Parathyroid adenoma (tissue), 2 donors: ENCODE measurements at regions not wholly inside any gene's neighbourhood (a gene's known extent, or its start where the extent isn't known, plus 50 kb on each side); places are given as distances from the start of the nearest gene placed in this dataset.

ENCODE experiments used
- H2AFZ ChIP-seq: fragments of 300-600 bp; sonication (generic); one replicate; pipeline ENCODE4 v1.7.0; 2017; ENCODE audit warnings: antibody characterized with exemption, mild to moderate bottlenecking
- H3K27ac ChIP-seq: fragments of 300-600 bp; sonication (generic); one replicate; pipeline ENCODE4 v1.7.0; 2017
- H3K27me3 ChIP-seq: fragments of 300-600 bp; sonication (generic); one replicate; pipeline ENCODE4 v1.7.0; 2017; ENCODE audit warnings: low read length; ENCODE audit not compliant: control insufficient read depth, insufficient read depth
- H3K36me3 ChIP-seq: fragments of 300-600 bp; sonication (generic); one replicate; pipeline ENCODE4 v1.7.0; 2017; ENCODE audit warnings: low read length; ENCODE audit not compliant: control insufficient read depth, insufficient read depth
- H3K4me1 ChIP-seq: fragments of 300-600 bp; sonication (generic); one replicate; pipeline ENCODE4 v1.7.0; 2017; ENCODE audit warnings: control low read depth
- H3K4me2 ChIP-seq: fragments of 300-600 bp; sonication (generic); one replicate; pipeline ENCODE4 v1.7.0; 2017; ENCODE audit warnings: low read length
- H3K4me3 ChIP-seq: fragments of 300-600 bp; sonication (generic); one replicate; pipeline ENCODE4 v1.7.0; 2017; ENCODE audit warnings: low read depth, low read length
- H3K79me2 ChIP-seq: fragments of 300-600 bp; sonication (generic); one replicate; pipeline ENCODE4 v1.7.0; 2017; ENCODE audit warnings: control low read depth
- H3K9ac ChIP-seq: fragments of 300-600 bp; sonication (generic); one replicate; pipeline ENCODE4 v1.7.0; 2017; ENCODE audit warnings: mild to moderate bottlenecking
- H3K9me3 ChIP-seq: fragments of 300-600 bp; sonication (generic); one replicate; pipeline ENCODE4 v1.7.0; 2017; ENCODE audit warnings: low read length; ENCODE audit not compliant: control insufficient read depth
- CTCF ChIP-seq: fragments of 300-600 bp; sonication (generic); IDR thresholded peaks from one replicate; pipeline ENCODE4 v1.7.0; 2017; ENCODE audit warnings: antibody characterized with exemption, mild to moderate bottlenecking
- donor health status: primary hyperparathyroidism.

GRCh38 chr12:94037444-94037843 is 110.9 kb upstream of the PLXNC1 start:
- Histone ChIP-seq H3K9me3 (no peaks in the 10 kb centered on the region), H2AFZ (no peak overlapping the region), H3K4me1 (no peaks in the 10 kb centered on the region), H3K9ac (no peak overlapping the region), H3K27ac (no peak overlapping the region), H3K36me3 (no peaks in the 10 kb centered on the region), H3K4me2 (no peak overlapping the region), H3K27me3 (no peaks in the 10 kb centered on the region), H3K79me2 (no peaks in the 10 kb centered on the region), H3K4me3 (no peak overlapping the region)
- no peak for TF ChIP-seq CTCF

GRCh38 chr12:94038605-94039004 is 109.8 kb upstream of the PLXNC1 start:
- Histone ChIP-seq H3K27me3 (no peaks in the 10 kb centered on the region), H2AFZ (no peak overlapping the region), H3K4me2 (no peak overlapping the region), H3K36me3 (no peaks in the 10 kb centered on the region), H3K4me3 (no peak overlapping the region), H3K79me2 (no peaks in the 10 kb centered on the region), H3K27ac (no peak overlapping the region), H3K4me1 (no peaks in the 10 kb centered on the region), H3K9ac (no peak overlapping the region), H3K9me3 (no peaks in the 10 kb centered on the region)
- no peak for TF ChIP-seq CTCF

DNA sequence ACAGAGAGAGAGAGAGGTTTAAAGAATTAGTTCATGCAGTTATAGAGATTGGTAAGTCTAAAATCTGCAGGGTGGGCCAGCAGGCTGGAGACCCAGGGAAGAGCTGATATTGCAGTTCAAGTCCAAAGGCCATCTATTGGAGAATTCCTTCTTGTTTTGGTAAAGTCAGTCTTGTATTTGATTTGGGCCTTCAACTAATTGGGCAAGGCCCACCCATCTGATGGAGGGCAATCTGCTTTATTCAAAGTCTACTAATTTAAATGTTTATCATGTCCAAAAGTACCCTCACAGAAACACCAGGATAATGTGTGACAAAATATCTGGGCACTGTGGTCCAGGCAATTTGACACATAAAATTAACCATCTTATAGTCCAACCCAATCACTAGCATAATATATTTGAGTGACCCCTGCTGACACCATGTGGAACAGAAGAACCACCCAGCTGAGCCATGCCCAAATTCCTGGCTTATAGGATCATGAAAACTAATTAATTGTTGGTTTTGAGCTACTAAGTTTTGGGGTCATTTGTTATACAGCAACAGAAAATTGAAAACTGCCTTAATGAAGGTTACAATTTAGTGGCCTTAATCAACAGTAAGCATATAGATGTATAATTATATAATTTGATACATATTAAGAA is 109.1 kb upstream of the PLXNC1 start:
- no peaks in the 10 kb centered on the region for H3K36me3 ChIP-seq
- H3K9ac ChIP-seq = no peak overlapping the region
- H3K4me3 ChIP-seq = no peak overlapping the region
- H3K4me1 ChIP-seq = no peaks in the 10 kb centered on the region
- no peak overlapping the region for H3K27ac ChIP-seq
- no peak for TF ChIP-seq CTCF
- no peak overlapping the region for H2AFZ ChIP-seq
- no peaks in the 10 kb centered on the region for H3K27me3 ChIP-seq
- H3K9me3 ChIP-seq = no peaks in the 10 kb centered on the region
- H3K4me2 ChIP-seq = no peak overlapping the region
- H3K79me2 ChIP-seq = no peaks in the 10 kb centered on the region

DNA sequence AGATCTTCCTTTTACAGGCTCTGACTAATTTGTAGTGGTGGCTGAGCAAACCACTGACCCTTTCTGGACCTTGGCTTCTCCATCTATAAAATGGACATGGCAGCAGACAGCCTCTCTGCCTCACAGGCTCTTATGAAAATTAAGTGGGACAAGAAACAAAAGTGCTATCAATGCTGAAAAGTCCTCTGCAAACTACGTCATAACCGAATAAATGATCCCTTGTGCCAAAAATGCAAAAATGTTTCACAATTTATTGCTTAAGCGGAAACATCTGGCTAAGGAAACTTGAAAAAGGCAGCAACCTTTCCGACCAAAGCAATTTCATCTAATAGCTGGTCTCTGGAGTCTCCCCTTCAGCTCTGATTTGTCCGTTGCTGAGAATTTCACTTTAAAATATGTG is 108.5 kb upstream of the PLXNC1 start:
- H3K36me3 ChIP-seq = no peaks in the 10 kb centered on the region
- no peaks in the 10 kb centered on the region for H3K27me3 ChIP-seq
- no peaks in the 10 kb centered on the region for H3K4me1 ChIP-seq
- no peak overlapping the region for H3K4me2 ChIP-seq
- H2AFZ ChIP-seq = no peak overlapping the region
- H3K4me3 ChIP-seq = no peak overlapping the region
- H3K9ac ChIP-seq = no peak overlapping the region
- no peak overlapping the region for H3K27ac ChIP-seq
- no peaks in the 10 kb centered on the region for H3K79me2 ChIP-seq
- no peaks in the 10 kb centered on the region for H3K9me3 ChIP-seq
- TF ChIP-seq CTCF = no peak

- no peak overlapping the region for H3K4me2 ChIP-seq
- no peak overlapping the region for H2AFZ ChIP-seq
- H3K27ac ChIP-seq = no peak overlapping the region
- no peaks in the 10 kb centered on the region for H3K36me3 ChIP-seq
- H3K4me3 ChIP-seq = no peak overlapping the region
- no peaks in the 10 kb centered on the region for H3K9me3 ChIP-seq
- H3K27me3 ChIP-seq = no peaks in the 10 kb centered on the region
- H3K79me2 ChIP-seq = no peaks in the 10 kb centered on the region
- no peaks in the 10 kb centered on the region for H3K4me1 ChIP-seq
- no peak for TF ChIP-seq CTCF
- no peak overlapping the region for H3K9ac ChIP-seq
These were observed 106.5 kb upstream of the PLXNC1 start for GRCh38 chr12:94041850-94042249.
